HUES6 (cell line): ENCODE measurements at regions not wholly inside any gene's neighbourhood (a gene's known extent, or its start where the extent isn't known, plus 50 kb on each side); places are given as distances from the start of the nearest gene placed in this dataset.

ENCODE experiments used
- H3K27ac ChIP-seq: 2 replicates; pipeline ENCODE4 v1.7.0; 2013; ENCODE audit warnings: low read depth, mild to moderate bottlenecking, low read length, inconsistent platforms
- H3K27me3 ChIP-seq: 2 replicates; pipeline ENCODE4 v1.6.1; 2013; ENCODE audit warnings: low read length; ENCODE audit not compliant: control insufficient read depth, insufficient read depth
- H3K36me3 ChIP-seq: 2 replicates; pipeline ENCODE4 v1.6.1; 2013; ENCODE audit warnings: low read length; ENCODE audit not compliant: control insufficient read depth, insufficient read depth
- H3K4me1 ChIP-seq: 2 replicates; pipeline ENCODE4 v1.6.1; 2013; ENCODE audit warnings: low read length; ENCODE audit not compliant: control insufficient read depth, insufficient read depth
- H3K4me3 ChIP-seq: 2 replicates; pipeline ENCODE4 v1.5.1; 2013; ENCODE audit warnings: low read depth, low read length
- H3K9ac ChIP-seq: one replicate; pipeline ENCODE4 v1.6.1; 2013; ENCODE audit warnings: mild to moderate bottlenecking, low read length
- H3K9me3 ChIP-seq: 2 replicates; pipeline ENCODE4 v1.6.1; 2013; ENCODE audit warnings: low read depth, low read length; ENCODE audit not compliant: control insufficient read depth, insufficient read depth

DNA sequence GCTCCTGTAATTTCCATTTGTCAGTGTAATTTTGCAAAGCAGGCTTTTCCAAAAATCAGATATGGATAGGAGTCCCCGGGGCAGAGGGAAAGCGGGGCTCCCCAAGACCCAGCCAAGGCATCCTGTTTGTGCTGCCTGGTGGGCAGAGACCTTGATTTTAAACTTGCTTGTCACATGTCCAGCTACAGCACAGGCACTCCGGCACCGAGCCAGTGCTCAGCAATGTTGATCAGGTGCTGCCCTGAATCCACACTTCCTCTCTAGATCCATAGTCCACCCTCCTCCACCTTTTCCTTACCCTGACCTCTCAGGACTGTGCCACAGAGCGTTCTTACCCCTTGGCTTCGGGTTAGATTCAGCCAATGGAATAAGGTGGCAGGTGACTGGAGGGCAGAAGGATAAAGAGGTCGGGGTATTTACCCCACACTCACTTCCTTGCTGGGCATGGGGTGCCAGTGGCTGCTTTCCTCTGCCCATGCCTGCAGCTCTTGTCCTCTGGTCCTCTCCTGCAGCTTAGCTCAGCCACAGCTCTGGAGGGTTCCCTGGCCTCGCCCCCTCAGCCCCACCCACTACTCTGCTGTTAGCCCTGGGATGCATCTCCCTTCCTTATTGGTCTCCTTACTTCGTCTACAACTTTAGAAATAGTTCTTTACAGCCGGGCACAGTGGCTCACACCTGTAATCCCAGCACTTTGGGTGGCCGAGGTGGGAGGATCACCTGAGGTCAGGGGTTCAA is 80.1 kb downstream of the IRF2BPL start:
- no peaks in the 10 kb centered on the region for H3K36me3 ChIP-seq
- H3K4me3 ChIP-seq = no peak overlapping the region
- H3K9ac ChIP-seq = peak overlapping the region; percentile 10
- no peaks in the 10 kb centered on the region for H3K27me3 ChIP-seq
- no peak overlapping the region for H3K27ac ChIP-seq
- no peaks in the 10 kb centered on the region for H3K9me3 ChIP-seq
- peaks cover 23% of the 10 kb centered on the region for H3K4me1 ChIP-seq

GRCh38 chr14:76947838-76948184 is 80.7 kb downstream of the IRF2BPL start:
- Histone ChIP-seq H3K4me3 (peak overlapping the region; percentile 42), H3K27ac (peak overlapping the region; percentile 44; the same call in 1 of the 2 replicates), H3K36me3 (no peaks in the 10 kb centered on the region), H3K27me3 (no peaks in the 10 kb centered on the region), H3K4me1 (peaks cover 20% of the 10 kb centered on the region), H3K9ac (peak overlapping the region; percentile 10), H3K9me3 (no peaks in the 10 kb centered on the region)

DNA sequence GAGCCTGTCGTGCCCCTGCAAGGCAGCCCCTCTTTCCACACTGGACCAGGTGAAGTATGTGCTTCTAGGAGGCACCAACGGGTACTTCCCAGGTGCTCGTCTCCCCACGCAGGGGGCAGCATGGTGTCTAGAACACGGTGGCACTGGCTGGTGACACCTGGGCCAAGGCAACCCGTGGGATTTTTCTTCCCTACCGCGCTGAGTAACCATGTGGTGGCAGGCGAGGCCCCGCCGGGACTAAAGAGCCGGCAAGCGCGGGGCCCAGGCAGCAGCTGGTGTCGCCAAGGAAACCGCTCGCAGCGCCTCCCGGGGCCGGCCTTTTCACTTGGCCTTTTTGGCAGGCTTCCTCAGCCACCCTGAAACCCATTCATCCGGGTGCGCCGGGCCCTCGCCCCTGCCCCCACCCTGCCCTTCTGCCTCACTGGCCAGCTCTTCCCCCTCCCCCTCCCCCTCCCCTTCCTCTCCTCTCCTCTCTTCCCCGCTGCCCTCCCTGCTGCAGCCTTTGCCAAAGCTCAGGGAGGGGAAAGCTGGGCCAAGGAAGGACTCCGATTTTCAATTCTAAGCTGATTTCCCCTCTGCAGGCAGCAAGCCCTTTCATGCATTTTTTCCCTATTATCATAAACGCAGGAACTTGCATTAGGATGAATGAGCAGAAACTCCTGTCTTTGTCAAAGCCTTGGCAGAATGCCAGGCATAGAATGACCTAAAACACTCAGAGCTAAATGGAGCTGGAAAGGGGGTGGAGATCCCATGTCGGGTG is 81.2 kb downstream of the IRF2BPL start:
- Histone ChIP-seq H3K36me3 (no peaks in the 10 kb centered on the region), H3K27me3 (no peaks in the 10 kb centered on the region), H3K4me3 (peak overlapping the region; percentile 42), H3K9me3 (no peaks in the 10 kb centered on the region), H3K27ac (peak overlapping the region; percentile 44; the same call in 1 of the 2 replicates), H3K9ac (no peak overlapping the region), H3K4me1 (peaks cover 23% of the 10 kb centered on the region)

DNA sequence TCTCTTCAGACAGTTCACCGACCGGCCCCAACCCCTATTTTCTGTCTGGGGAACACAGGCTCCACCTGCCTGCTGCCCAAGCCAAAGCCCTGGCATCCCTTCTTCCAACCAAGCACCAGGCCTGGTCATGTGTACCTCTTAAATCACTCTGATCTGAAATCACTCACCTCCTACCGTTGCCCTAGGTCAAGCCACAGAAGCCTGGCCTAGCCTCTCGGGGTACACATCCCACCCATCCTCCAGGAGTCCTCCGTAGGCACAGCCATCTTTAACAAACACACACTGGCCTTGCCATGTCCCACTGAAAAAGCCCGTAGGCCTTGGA is 81.8 kb downstream of the IRF2BPL start:
- Histone ChIP-seq H3K27ac (peak overlapping the region; percentile 5; the same call in 1 of the 2 replicates), H3K4me1 (peaks cover 28% of the 10 kb centered on the region), H3K36me3 (no peaks in the 10 kb centered on the region), H3K9me3 (no peaks in the 10 kb centered on the region), H3K27me3 (no peaks in the 10 kb centered on the region), H3K9ac (no peak overlapping the region), H3K4me3 (0 out of 2 replicates have a peak overlapping the region, but pooled peaks have one; percentile 2)

DNA sequence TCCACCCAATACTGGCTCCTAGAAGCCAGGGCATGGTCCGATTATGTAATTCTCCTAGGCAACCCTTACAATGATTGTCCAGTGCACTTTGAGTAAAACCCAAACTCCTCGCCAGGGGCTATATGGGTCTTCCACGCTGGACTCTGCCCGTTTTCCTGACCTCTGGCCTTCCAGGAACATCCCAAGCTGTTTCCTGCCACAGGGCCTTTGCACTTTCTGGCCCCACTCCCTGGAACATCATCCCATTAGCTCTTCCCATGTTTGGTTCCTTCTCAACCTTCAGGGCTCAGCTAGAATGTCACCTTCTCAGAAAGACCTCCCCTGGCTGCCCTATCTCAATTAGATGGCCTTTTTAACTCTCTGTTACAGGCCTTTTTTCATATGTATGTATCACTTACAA is 85.4 kb downstream of the IRF2BPL start:
- H3K27me3 ChIP-seq = no peaks in the 10 kb centered on the region
- H3K9me3 ChIP-seq = no peaks in the 10 kb centered on the region
- no peak overlapping the region for H3K4me3 ChIP-seq
- H3K27ac ChIP-seq = no peak overlapping the region
- H3K36me3 ChIP-seq = no peaks in the 10 kb centered on the region
- no peak overlapping the region for H3K9ac ChIP-seq
- H3K4me1 ChIP-seq = peaks cover 36% of the 10 kb centered on the region

DNA sequence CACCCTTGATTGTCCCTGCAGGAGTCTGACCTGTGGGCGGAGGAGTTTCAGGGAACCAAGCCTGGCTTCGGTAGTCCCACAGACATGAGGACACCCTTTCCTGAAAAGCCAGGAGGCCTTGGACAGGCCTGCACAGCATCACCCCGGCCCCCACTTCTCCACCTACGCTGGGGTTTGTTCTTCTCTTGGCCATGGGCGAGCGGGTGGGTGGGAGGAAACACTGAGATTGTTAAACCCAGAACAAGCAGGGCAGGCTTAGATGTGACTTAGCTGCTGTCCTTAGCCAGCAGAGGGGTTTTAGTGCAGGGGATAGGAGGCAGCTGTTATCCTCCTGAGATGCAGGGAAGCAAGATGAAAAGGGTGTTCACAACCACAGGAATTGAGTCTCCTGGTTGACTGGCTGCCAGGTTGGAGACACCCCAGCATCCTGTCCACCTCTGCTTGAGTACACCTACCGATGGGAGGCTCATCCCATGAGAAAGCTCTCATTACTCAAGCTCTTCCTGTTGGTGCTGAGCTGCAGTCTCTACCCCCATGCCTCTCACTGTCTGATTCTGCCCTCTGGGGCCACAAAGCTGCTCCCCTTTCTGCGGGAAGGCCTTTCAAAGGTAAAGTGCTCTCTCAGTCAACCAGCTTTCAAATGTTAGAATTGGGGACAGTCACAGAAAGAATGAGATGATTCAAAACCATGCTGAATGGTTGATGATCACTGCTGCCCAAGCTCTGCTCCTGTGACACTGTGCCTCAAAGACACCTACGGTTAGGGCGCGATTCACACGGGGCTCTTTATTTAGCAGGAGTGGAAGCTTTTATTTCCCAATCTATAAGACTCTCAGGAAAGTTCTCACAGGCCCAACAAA is 86.3 kb downstream of the IRF2BPL start:
- no peaks in the 10 kb centered on the region for H3K36me3 ChIP-seq
- no peaks in the 10 kb centered on the region for H3K27me3 ChIP-seq
- H3K27ac ChIP-seq = no peak overlapping the region
- no peaks in the 10 kb centered on the region for H3K9me3 ChIP-seq
- peaks cover 35% of the 10 kb centered on the region for H3K4me1 ChIP-seq
- no peak overlapping the region for H3K9ac ChIP-seq
- H3K4me3 ChIP-seq = no peak overlapping the region

DNA sequence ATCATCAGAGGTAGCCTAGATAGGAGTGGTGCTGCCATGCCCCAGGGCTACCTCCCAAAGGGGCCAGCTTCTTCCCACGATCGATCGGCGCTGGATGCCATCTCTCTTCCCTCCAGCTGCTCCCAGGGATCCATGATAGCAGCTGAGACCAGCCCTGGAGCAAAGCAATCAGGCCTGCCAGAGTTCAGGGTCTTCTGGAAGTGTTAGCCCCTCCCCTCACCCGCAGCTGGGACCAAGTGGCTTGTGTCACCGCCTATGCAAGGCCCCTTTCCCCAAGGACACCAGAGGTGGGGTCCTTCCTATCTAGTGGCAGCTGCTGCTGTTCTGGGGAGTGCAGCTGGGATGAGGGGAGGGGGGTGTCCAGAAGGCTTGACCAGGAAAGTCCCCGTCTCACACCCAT is 87.0 kb downstream of the IRF2BPL start:
- H3K4me1 ChIP-seq = peaks cover 29% of the 10 kb centered on the region
- no peaks in the 10 kb centered on the region for H3K27me3 ChIP-seq
- no peak overlapping the region for H3K4me3 ChIP-seq
- H3K9me3 ChIP-seq = no peaks in the 10 kb centered on the region
- no peak overlapping the region for H3K27ac ChIP-seq
- no peaks in the 10 kb centered on the region for H3K36me3 ChIP-seq
- H3K9ac ChIP-seq = no peak overlapping the region

DNA sequence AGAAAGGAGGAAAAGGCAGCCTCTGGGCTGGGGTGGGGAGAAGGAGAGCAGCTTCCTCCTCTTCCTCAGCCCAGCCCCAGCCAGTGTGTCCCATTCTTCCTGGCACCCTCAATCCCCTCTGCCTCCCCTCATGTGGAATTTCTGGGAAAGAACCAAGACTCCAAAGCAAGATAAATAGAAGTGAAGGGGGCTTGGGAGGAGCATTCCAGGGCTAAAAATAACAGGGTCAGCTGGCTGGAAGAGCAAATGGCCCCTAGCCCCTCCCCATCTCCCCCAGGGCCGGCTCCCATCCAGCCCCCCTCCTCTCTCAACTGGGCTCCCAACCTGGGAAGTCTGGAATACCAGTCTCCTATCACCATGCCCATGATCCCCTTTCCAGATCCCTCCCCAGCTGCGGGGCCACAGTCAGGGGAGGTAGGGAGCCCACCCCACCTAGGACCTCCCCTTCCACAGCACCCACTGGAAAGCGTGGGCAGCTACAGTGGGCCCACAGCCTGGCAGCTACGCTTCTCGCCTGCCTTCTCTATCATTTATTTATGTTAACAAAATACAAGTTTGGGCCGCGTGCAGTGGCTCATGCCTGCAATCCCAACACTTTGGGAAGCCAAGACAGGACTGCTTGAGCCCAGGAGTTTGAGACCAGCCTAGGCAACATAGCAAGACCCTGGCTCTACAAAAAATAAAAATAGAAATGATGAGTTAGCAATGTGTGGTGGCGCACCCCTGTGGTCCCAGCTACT is 88.3 kb downstream of the IRF2BPL start:
- Histone ChIP-seq H3K36me3 (no peaks in the 10 kb centered on the region), H3K4me3 (no peak overlapping the region), H3K27me3 (no peaks in the 10 kb centered on the region), H3K9me3 (no peaks in the 10 kb centered on the region), H3K4me1 (peaks cover 34% of the 10 kb centered on the region), H3K27ac (no peak overlapping the region), H3K9ac (no peak overlapping the region)

GRCh38 chr14:76939015-76939742 is 89.3 kb downstream of the IRF2BPL start:
- H3K27me3 ChIP-seq = no peaks in the 10 kb centered on the region
- peaks cover 36% of the 10 kb centered on the region for H3K4me1 ChIP-seq
- H3K9me3 ChIP-seq = no peaks in the 10 kb centered on the region
- H3K9ac ChIP-seq = no peak overlapping the region
- H3K4me3 ChIP-seq = no peak overlapping the region
- no peaks in the 10 kb centered on the region for H3K36me3 ChIP-seq
- H3K27ac ChIP-seq = no peak overlapping the region

DNA sequence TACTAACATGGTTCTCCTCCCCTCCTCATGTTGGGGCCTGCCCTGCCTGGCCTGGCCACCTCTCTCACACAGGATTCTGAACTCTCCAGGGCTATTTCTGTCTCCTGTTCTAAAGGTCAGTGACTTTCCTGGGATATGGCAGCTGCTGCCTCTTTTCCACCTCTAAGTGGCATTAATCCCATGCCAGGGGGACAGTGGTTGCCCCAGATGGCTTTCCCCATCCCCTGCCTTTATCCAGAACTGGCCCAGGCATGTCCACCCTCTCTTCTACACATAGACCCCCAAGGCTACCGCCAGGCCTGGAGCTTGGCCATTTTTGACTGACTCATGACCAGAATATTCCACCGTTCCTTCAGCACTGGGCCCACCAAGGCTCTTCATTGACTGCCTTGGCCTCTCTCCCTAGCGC is 90.4 kb downstream of the IRF2BPL start:
- no peaks in the 10 kb centered on the region for H3K9me3 ChIP-seq
- H3K4me3 ChIP-seq = no peak overlapping the region
- no peak overlapping the region for H3K9ac ChIP-seq
- no peaks in the 10 kb centered on the region for H3K36me3 ChIP-seq
- H3K27ac ChIP-seq = no peak overlapping the region
- H3K27me3 ChIP-seq = no peaks in the 10 kb centered on the region
- peaks cover 37% of the 10 kb centered on the region for H3K4me1 ChIP-seq
